Neural cell (in vitro differentiated cells): ENCODE measurements at regions not wholly inside any gene's neighbourhood (a gene's known extent, or its start where the extent isn't known, plus 50 kb on each side); places are given as distances from the start of the nearest gene placed in this dataset.

Experiments
- H2AFZ ChIP-seq: fragments of 200-600, 300-800 bp; sonication (generic), shearing (Covaris generic); 2 replicates; pipeline ENCODE4 v1.6.0; 2014; ENCODE audit warnings: low read depth, mild to moderate bottlenecking, antibody characterized with exemption, low read length, moderate library complexity
- H3F3A ChIP-seq: fragments of 200-600 bp; shearing (Covaris generic); 2 replicates; pipeline ENCODE4 v1.6.1; 2016; ENCODE audit warnings: mild to moderate bottlenecking, moderate library complexity, mixed read lengths, antibody characterized with exemption, low read length; ENCODE audit not compliant: insufficient read depth, poor library complexity, severe bottlenecking
- H3K27ac ChIP-seq: fragments of 200-600, 300-800 bp; sonication (generic), shearing (Covaris generic); 2 replicates; pipeline ENCODE4 v1.5.1; 2014; ENCODE audit warnings: mild to moderate bottlenecking, low read length, moderate library complexity
- H3K27me3 ChIP-seq: fragments of 300-800, 200-600 bp; sonication (generic), shearing (Covaris generic); 2 replicates; pipeline ENCODE4 v1.6.0; 2014; ENCODE audit warnings: mild to moderate bottlenecking, low read depth, low read length, moderate library complexity; ENCODE audit not compliant: insufficient read depth
- H3K36me3 ChIP-seq: fragments of 300-800, 200-600 bp; sonication (generic), shearing (Covaris generic); 2 replicates; pipeline ENCODE4 v1.5.1; 2014; ENCODE audit warnings: mild to moderate bottlenecking, antibody characterized with exemption, low read length, moderate library complexity; ENCODE audit not compliant: insufficient read depth
- H3K4me2 ChIP-seq: fragments of 300-800, 200-600 bp; sonication (generic), shearing (Covaris generic); 2 replicates; pipeline ENCODE4 v1.6.0; 2014; ENCODE audit warnings: mild to moderate bottlenecking, low read length
- H3K4me3 ChIP-seq: fragments of 300-800, 200-600 bp; sonication (generic), shearing (Covaris generic); 2 replicates; pipeline ENCODE4 v1.5.1; 2014; ENCODE audit warnings: mild to moderate bottlenecking, low read length, moderate library complexity
- H3K79me2 ChIP-seq: fragments of 200-600 bp; shearing (Covaris generic); replicated peaks from 2 replicates; pipeline ENCODE4 v1.6.0; 2014; ENCODE audit warnings: mild to moderate bottlenecking, low read length, moderate library complexity; ENCODE audit not compliant: insufficient read depth
- H3K9ac ChIP-seq: fragments of 300-800, 200-600 bp; sonication (generic), shearing (Covaris generic); 2 replicates; pipeline ENCODE4 v1.6.1; 2016; ENCODE audit warnings: mild to moderate bottlenecking, low read length, mixed read lengths
- H3K9me2 ChIP-seq: fragments of 200-600 bp; shearing (Covaris generic); 2 replicates; pipeline ENCODE4 v1.6.1; 2016; ENCODE audit warnings: mild to moderate bottlenecking, low read length, mixed read lengths; ENCODE audit not compliant: insufficient read depth
- H3K9me3 ChIP-seq: fragments of 200-600, 300-800 bp; sonication (generic), shearing (Covaris generic); 2 replicates; pipeline ENCODE4 v1.6.1; 2016; ENCODE audit warnings: mild to moderate bottlenecking, mixed run types, low read length, moderate library complexity, mixed read lengths
- H4K20me1 ChIP-seq: fragments of 200-600 bp; shearing (Covaris generic); 2 replicates; pipeline ENCODE4 v1.6.1; 2016; ENCODE audit warnings: mild to moderate bottlenecking, mixed run types; ENCODE audit not compliant: insufficient read depth
- CTCF ChIP-seq: fragments of 450-650 bp; IDR thresholded peaks from 2 replicates; pipeline ENCODE4 v1.5.1; 2014; ENCODE audit warnings: antibody characterized with exemption, mild to moderate bottlenecking, moderate library complexity; ENCODE audit not compliant: poor library complexity, severe bottlenecking
- EP300 ChIP-seq: fragments of 450-650 bp; conservative IDR thresholded peaks from 2 replicates; pipeline ENCODE4 v1.6.1; 2014; ENCODE audit warnings: antibody characterized with exemption, mild to moderate bottlenecking, moderate library complexity; ENCODE audit not compliant: poor library complexity, severe bottlenecking
- EZH2 ChIP-seq: fragments of 200-600, 300-800 bp; shearing (Covaris generic), sonication (generic); IDR thresholded peaks from 2 replicates; pipeline ENCODE4 v1.6.1; 2014; ENCODE audit warnings: antibody characterized with exemption, low read length, borderline replicate concordance, mild to moderate bottlenecking; ENCODE audit not compliant: insufficient read depth, poor library complexity, severe bottlenecking
- MXI1 ChIP-seq: fragments of 450-650 bp; conservative IDR thresholded peaks from 2 replicates; pipeline ENCODE4 v1.6.1; 2014; ENCODE audit warnings: antibody characterized with exemption, mild to moderate bottlenecking; ENCODE audit not compliant: poor library complexity, severe bottlenecking
- POLR2AphosphoS5 ChIP-seq: IDR thresholded peaks from 2 replicates; pipeline ENCODE4 v1.6.1; 2012
- RAD21 ChIP-seq: fragments of 450-650 bp; conservative IDR thresholded peaks from 2 replicates; pipeline ENCODE4 v1.6.1; 2014; ENCODE audit warnings: antibody characterized with exemption, mild to moderate bottlenecking, moderate library complexity
- SMC3 ChIP-seq: fragments of 450-650 bp; conservative IDR thresholded peaks from 2 replicates; pipeline ENCODE4 v1.6.1; 2014; ENCODE audit warnings: antibody characterized with exemption, mild to moderate bottlenecking, moderate library complexity; ENCODE audit not compliant: poor library complexity
- TAF1 ChIP-seq: IDR thresholded peaks from 2 replicates; pipeline ENCODE4 v1.6.1; 2012; ENCODE audit warnings: low read depth
- TF ChIP-seq, protein P1 (sequence below): IDR thresholded peaks from 2 replicates; pipeline ENCODE4 v1.6.1; 2012; ENCODE audit warnings: borderline replicate concordance

DNA sequence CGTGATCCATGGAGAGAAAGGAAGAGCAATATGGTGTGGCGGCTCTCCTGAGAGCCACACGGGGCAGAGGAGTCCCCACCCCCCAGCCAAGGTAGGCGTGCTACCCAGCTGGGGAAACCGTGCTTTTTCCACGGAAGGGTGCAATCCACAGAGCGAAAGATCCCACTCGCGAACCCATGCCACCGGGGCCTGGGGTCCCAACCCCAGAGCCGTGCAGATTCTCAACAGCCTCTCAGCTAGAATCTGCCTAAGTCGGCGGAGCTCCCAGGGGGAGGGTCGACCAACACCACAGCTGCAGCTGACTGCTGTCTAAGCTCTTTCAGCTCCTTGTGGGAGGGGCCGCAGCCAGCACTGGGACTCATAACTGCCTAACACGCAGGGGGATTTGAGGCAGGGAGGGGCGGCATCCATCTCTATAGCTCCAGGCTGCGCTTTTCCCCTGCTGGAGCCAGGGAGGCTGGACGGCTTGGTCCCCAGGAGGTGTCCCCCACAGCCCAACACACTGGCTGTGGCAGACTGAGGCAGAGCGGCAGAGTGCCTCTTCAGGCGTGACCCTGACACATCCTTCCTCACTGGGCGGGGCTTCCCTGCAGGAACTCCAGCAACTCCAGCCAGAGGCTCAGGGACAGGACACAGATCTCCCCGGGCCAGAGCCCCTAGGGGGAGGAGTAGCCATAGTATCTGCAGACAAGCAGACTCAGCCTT lies 107.6 kb upstream of the ZBTB20 start:
- Histone ChIP-seq H3K27ac (no peak overlapping the region), H3K27me3 (no peaks in the 10 kb centered on the region), H3K4me2 (no peak overlapping the region), H4K20me1 (no peaks in the 10 kb centered on the region), H3K79me2 (no peaks in the 10 kb centered on the region), H3K4me3 (no peak overlapping the region), H3K9ac (no peak overlapping the region), H3K9me3 (no peaks in the 10 kb centered on the region), H2AFZ (no peak overlapping the region), H3F3A (no peaks in the 10 kb centered on the region), H3K9me2 (no peaks in the 10 kb centered on the region), H3K36me3 (no peaks in the 10 kb centered on the region)
- TF ChIP-seq SMC3 (no peak), EP300 (no peak), POLR2AphosphoS5 (no peak), CTCF (no peak), EZH2 (no peak), TAF1 (no peak), MXI1 (no peak), RAD21 (no peak)
- TF ChIP-seq, protein P1, sequence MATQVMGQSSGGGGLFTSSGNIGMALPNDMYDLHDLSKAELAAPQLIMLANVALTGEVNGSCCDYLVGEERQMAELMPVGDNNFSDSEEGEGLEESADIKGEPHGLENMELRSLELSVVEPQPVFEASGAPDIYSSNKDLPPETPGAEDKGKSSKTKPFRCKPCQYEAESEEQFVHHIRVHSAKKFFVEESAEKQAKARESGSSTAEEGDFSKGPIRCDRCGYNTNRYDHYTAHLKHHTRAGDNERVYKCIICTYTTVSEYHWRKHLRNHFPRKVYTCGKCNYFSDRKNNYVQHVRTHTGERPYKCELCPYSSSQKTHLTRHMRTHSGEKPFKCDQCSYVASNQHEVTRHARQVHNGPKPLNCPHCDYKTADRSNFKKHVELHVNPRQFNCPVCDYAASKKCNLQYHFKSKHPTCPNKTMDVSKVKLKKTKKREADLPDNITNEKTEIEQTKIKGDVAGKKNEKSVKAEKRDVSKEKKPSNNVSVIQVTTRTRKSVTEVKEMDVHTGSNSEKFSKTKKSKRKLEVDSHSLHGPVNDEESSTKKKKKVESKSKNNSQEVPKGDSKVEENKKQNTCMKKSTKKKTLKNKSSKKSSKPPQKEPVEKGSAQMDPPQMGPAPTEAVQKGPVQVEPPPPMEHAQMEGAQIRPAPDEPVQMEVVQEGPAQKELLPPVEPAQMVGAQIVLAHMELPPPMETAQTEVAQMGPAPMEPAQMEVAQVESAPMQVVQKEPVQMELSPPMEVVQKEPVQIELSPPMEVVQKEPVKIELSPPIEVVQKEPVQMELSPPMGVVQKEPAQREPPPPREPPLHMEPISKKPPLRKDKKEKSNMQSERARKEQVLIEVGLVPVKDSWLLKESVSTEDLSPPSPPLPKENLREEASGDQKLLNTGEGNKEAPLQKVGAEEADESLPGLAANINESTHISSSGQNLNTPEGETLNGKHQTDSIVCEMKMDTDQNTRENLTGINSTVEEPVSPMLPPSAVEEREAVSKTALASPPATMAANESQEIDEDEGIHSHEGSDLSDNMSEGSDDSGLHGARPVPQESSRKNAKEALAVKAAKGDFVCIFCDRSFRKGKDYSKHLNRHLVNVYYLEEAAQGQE = no peak

DNA sequence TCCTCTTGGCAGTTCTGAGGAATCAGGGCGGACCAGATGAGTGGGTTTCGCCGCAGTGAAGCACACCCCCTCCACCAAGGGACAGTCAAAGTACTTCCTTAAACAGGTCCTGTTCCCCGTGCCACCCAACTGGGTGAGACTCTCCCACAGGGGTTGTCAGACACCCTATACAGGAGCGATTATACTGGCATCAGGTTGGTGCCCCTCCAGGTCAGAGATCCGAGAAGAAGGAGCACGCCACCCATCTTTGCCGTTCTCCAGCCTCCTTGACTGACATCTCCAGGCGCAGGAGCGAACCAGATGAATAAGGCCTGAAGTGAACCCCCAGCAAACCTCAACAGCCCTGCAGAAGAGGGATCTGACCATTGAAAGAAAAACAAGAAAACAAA lies 108.1 kb upstream of the ZBTB20 start:
- no peaks in the 10 kb centered on the region for H4K20me1 ChIP-seq
- TF ChIP-seq TAF1 (no peak), POLR2AphosphoS5 (no peak), MXI1 (no peak), RAD21 (no peak), EZH2 (no peak), SMC3 (no peak), CTCF (no peak), EP300 (no peak)
- TF ChIP-seq, protein P1 = no peak
- H3K9me2 ChIP-seq = no peaks in the 10 kb centered on the region
- H3K4me3 ChIP-seq = no peak overlapping the region
- no peak overlapping the region for H3K9ac ChIP-seq
- H3K36me3 ChIP-seq = no peaks in the 10 kb centered on the region
- no peak overlapping the region for H3K27ac ChIP-seq
- H3K27me3 ChIP-seq = no peaks in the 10 kb centered on the region
- H3F3A ChIP-seq = no peaks in the 10 kb centered on the region
- no peaks in the 10 kb centered on the region for H3K79me2 ChIP-seq
- no peak overlapping the region for H2AFZ ChIP-seq
- no peak overlapping the region for H3K4me2 ChIP-seq
- no peaks in the 10 kb centered on the region for H3K9me3 ChIP-seq
